ENCODE measurements at regions not wholly inside any gene's neighbourhood (a gene's known extent, or its start where the extent isn't known, plus 50 kb on each side); places are given as distances from the start of the nearest gene placed in this dataset.

DNA sequence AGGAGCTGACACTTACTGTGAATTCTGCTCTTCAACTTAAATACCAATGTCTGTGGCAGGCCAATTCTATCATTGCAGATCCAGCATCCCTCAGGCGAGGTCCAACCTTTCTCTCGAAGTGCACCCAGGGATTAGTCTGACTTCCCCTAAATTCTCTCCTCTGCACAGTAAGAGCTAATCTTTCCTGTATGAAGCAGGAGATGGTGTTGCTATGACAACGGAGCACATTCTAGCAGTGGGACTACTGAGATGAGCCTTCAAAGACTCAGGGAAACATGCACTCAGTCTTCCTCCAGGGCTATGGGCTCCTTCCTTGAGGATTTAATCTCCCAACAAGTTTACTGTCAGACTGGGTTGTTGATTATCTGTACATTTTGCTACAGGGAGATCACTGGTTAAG lies 176.3 kb downstream of the NOL4 start:
- no peaks in the 10 kb centered on the region for H3K27me3 ChIP-seq (ENCODE audit: insufficient read depth, low read length, poor library complexity, severe bottlenecking)
- TF ChIP-seq, protein P1, sequence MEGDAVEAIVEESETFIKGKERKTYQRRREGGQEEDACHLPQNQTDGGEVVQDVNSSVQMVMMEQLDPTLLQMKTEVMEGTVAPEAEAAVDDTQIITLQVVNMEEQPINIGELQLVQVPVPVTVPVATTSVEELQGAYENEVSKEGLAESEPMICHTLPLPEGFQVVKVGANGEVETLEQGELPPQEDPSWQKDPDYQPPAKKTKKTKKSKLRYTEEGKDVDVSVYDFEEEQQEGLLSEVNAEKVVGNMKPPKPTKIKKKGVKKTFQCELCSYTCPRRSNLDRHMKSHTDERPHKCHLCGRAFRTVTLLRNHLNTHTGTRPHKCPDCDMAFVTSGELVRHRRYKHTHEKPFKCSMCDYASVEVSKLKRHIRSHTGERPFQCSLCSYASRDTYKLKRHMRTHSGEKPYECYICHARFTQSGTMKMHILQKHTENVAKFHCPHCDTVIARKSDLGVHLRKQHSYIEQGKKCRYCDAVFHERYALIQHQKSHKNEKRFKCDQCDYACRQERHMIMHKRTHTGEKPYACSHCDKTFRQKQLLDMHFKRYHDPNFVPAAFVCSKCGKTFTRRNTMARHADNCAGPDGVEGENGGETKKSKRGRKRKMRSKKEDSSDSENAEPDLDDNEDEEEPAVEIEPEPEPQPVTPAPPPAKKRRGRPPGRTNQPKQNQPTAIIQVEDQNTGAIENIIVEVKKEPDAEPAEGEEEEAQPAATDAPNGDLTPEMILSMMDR (conservative IDR thresholded peaks at IDR 0.05; ENCODE audit: low read length) = no peak
- no peak for TF ChIP-seq EZH2phosphoT487 (IDR thresholded peaks at IDR 0.05; ENCODE audit: borderline replicate concordance)
- H3K36me3 ChIP-seq (ENCODE audit: insufficient read depth, low read length) = no peaks in the 10 kb centered on the region
- no peak overlapping the region for H3K4me3 ChIP-seq (ENCODE audit: low read length, poor library complexity, severe bottlenecking)
- no peak overlapping the region for H2AFZ ChIP-seq (ENCODE audit: low read length)
- H3K9ac ChIP-seq (ENCODE audit: low read depth, low read length, poor library complexity, severe bottlenecking) = no peak overlapping the region
- no peaks in the 10 kb centered on the region for H3K4me1 ChIP-seq (ENCODE audit: insufficient read depth, low read length, poor library complexity, severe bottlenecking)
- no peak overlapping the region for H3K4me2 ChIP-seq (ENCODE audit: low read depth, low read length, poor library complexity, severe bottlenecking)
- no peaks in the 10 kb centered on the region for H3K79me2 ChIP-seq (ENCODE audit: insufficient read depth, low read length)
- no peaks in the 10 kb centered on the region for H3K9me3 ChIP-seq (ENCODE audit: insufficient read depth, low read depth, low read length)
- H4K20me1 ChIP-seq (ENCODE audit: insufficient read depth, low read length, poor library complexity, severe bottlenecking) = no peaks in the 10 kb centered on the region
- H3F3A ChIP-seq (ENCODE audit: low read depth) = no peaks in the 10 kb centered on the region
- no peaks in the 10 kb centered on the region for H3K9me2 ChIP-seq (replicated peaks; ENCODE audit: low read depth, low read length)

DNA sequence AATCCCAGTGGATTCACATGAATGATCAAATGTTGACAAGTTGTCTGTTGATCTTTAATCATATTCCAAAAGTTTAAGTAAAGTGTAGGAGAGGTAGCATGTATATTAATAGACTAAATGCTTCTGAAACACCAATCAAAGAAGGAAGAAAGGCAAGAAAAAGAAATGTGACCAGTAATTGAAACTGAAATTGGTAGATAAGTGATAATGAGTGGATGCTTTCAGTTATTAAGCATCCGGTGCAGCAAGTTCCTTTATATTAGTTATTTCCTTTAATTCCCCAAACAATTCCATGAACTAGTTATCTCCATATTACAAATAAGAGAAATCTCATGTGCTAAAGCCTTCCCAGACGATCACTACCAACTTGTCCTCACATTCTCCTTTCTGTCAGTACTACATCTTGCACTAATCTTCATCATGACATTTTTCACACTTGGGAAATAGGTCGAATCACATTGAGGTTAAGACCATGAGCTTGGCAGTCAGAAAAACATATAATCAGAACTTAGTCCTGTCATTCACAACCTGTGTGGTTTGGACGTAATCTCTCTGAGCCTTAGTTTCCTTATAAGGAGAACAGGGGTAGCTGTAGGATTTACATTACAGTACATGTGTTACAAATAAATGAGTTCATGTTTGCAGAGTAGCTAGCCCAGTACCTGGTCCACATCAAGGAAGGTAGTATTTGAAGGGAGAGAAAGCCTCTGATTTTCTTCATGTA lies 182.1 kb downstream of the NOL4 start:
- no peaks in the 10 kb centered on the region for H3K9me2 ChIP-seq (replicated peaks; ENCODE audit: low read depth, low read length)
- H3K9me3 ChIP-seq (ENCODE audit: insufficient read depth, low read depth, low read length) = no peaks in the 10 kb centered on the region
- H3F3A ChIP-seq (ENCODE audit: low read depth) = no peaks in the 10 kb centered on the region
- H3K79me2 ChIP-seq (ENCODE audit: insufficient read depth, low read length) = no peaks in the 10 kb centered on the region
- H3K36me3 ChIP-seq (ENCODE audit: insufficient read depth, low read length) = no peaks in the 10 kb centered on the region
- no peak overlapping the region for H3K4me2 ChIP-seq (ENCODE audit: low read depth, low read length, poor library complexity, severe bottlenecking)
- H3K27me3 ChIP-seq (ENCODE audit: insufficient read depth, low read length, poor library complexity, severe bottlenecking) = no peaks in the 10 kb centered on the region
- H2AFZ ChIP-seq (ENCODE audit: low read length) = no peak overlapping the region
- no peaks in the 10 kb centered on the region for H4K20me1 ChIP-seq (ENCODE audit: insufficient read depth, low read length, poor library complexity, severe bottlenecking)
- H3K4me1 ChIP-seq (ENCODE audit: insufficient read depth, low read length, poor library complexity, severe bottlenecking) = no peaks in the 10 kb centered on the region
- no peak overlapping the region for H3K9ac ChIP-seq (ENCODE audit: low read depth, low read length, poor library complexity, severe bottlenecking)
- H3K4me3 ChIP-seq (ENCODE audit: low read length, poor library complexity, severe bottlenecking) = no peak overlapping the region
- TF ChIP-seq, protein P1 (conservative IDR thresholded peaks at IDR 0.05; ENCODE audit: low read length) = no peak

DNA sequence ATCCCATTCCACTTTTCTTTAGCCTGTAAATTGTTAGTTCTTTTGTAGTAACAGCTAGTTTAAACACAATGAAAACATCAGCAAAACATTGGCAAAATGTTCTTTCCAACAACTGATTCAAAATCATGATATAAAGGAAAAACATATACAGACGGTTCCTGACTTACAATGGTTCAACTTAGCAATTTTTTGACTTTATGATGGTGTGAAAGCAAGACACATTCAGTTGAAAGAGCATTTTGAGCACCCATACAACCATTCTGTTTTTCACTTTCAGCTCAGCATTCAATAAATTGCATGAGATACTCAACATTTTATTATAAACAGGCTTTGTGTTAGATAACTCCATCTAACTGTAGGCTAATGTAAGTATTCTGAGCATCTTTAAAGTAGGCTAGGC lies 185.1 kb downstream of the NOL4 start:
- H3K4me2 ChIP-seq (ENCODE audit: low read depth, low read length, poor library complexity, severe bottlenecking) = peak overlapping the region; percentile 62

More for the DNA sequence above, 185.1 kb downstream of the NOL4 start:
- peak overlapping the region; percentile 90 for H2AFZ ChIP-seq (ENCODE audit: low read length)
- H3K79me2 ChIP-seq (ENCODE audit: insufficient read depth, low read length) = no peaks in the 10 kb centered on the region
- no peaks in the 10 kb centered on the region for H3K9me3 ChIP-seq (ENCODE audit: insufficient read depth, low read depth, low read length)
- TF ChIP-seq, protein P1 (conservative IDR thresholded peaks at IDR 0.05; ENCODE audit: low read length) = no peak
- no peak for TF ChIP-seq EZH2phosphoT487 (IDR thresholded peaks at IDR 0.05; ENCODE audit: borderline replicate concordance)
- no peaks in the 10 kb centered on the region for H4K20me1 ChIP-seq (ENCODE audit: insufficient read depth, low read length, poor library complexity, severe bottlenecking)
- H3K9me2 ChIP-seq (replicated peaks; ENCODE audit: low read depth, low read length) = no peaks in the 10 kb centered on the region
- no peaks in the 10 kb centered on the region for H3K27me3 ChIP-seq (ENCODE audit: insufficient read depth, low read length, poor library complexity, severe bottlenecking)
- H3F3A ChIP-seq (ENCODE audit: low read depth) = no peaks in the 10 kb centered on the region
- no peaks in the 10 kb centered on the region for H3K4me1 ChIP-seq (ENCODE audit: insufficient read depth, low read length, poor library complexity, severe bottlenecking)
- H3K9ac ChIP-seq (ENCODE audit: low read depth, low read length, poor library complexity, severe bottlenecking) = no peak overlapping the region
- no peaks in the 10 kb centered on the region for H3K36me3 ChIP-seq (ENCODE audit: insufficient read depth, low read length)
- peak overlapping the region; percentile 55 for H3K4me3 ChIP-seq (ENCODE audit: low read length, poor library complexity, severe bottlenecking)

All from Loucy (cell line).